ENCODE measurements at regions not wholly inside any gene's neighbourhood (a gene's known extent, or its start where the extent isn't known, plus 50 kb on each side); places are given as distances from the start of the nearest gene placed in this dataset.

DNA sequence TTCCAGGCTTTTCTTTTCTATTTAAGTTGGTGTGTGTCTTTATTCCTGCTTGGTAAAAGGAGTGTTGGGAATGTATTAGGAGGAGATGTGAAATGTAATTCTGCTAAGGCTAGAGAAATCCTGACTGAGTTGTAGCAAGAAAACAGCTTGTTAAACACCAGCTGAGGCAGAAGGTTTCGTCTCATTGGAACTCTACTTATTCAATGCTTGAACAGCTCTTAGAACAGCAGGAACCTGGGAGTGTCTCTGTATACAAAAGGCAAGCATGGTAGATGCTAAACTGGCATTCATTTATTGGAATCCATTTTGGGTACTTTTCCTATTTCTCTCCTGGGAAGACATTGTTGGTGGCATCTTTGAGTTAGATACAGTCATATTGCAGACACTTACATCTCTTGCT lies 280.9 kb downstream of the HRH4 start:
- Mint-ChIP-seq H3K27ac (no peak overlapping the region), H3K9me3 (ENCODE audit: low read depth) (no peaks in the 10 kb centered on the region), H3K4me3 (no peak overlapping the region), H3K4me1 (ENCODE audit: low read depth) (no peaks in the 10 kb centered on the region), H3K27me3 (no peaks in the 10 kb centered on the region), H3K36me3 (no peaks in the 10 kb centered on the region)

DNA sequence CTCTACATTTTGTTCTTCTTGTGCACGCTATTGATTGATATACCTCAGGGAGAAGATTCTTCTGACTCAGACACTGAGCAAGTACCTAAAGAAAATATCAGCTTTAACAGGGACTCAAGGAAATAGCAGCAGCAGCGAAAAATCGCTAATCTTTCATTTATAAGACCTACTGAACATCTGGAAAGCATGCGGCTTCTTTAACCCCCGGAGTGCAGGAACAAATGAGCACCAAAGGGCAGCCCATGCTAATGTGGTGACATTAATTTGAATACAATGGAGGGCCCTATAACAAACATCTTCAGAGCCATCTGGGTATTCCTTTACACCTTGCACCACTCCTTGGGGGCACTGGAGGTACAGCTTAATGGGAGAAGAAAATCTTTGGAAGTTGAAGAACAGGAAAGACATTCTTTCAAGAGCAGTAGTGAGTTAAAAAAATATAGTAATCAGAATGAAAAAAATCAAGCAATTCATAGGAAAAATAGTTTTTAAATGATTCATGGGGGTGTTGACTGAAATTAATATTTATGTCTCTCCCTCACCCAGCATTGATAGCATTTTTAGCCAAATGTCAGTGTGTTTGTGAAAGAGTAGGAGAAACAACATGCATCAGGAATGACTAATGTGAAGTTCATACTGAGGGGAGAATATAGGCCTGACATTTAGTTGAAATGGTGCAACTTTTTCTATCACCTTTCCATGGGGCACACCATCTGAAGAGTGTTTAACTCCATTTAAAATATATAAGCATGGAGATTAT lies 281.7 kb downstream of the HRH4 start:
- H3K27ac Mint-ChIP-seq, result no peak overlapping the region
- H3K4me1 Mint-ChIP-seq (ENCODE audit: low read depth), result no peaks in the 10 kb centered on the region
- H3K36me3 Mint-ChIP-seq, result no peaks in the 10 kb centered on the region
- H3K27me3 Mint-ChIP-seq, result no peaks in the 10 kb centered on the region
- H3K4me3 Mint-ChIP-seq, result no peak overlapping the region
- no peaks in the 10 kb centered on the region for H3K9me3 Mint-ChIP-seq (ENCODE audit: low read depth)

DNA sequence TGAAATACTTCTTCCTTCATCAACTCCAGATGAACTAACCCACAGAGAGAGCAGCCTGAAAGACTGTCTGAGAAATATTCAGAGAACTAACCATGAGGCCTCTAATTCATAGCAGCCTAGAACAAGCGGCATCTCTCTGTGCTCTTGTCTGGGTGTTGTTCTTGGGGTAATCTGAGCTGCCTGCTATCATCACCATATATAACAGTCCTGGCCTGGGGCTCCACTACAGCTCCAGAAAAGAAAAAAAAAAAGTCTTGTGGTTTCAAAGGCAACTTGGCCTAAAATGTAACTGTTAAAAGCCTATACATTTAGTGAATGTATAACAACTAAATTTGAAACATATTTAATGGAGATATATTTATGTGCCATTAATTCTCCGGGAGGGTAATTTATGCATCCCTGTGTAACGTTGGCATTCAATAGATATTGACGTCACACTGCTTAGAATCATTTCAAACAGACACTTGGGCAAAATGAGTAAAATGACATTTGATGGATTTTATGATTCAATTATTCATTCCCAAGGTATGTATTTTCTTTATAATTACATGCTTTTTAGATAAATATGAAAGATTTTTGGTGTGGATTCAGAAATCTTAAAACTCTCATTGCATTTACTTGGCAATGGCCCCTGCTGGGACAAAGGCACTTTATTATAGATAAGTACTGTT lies 294.3 kb downstream of the HRH4 start:
- Mint-ChIP-seq H3K27ac (no peak overlapping the region), H3K36me3 (no peaks in the 10 kb centered on the region), H3K4me3 (no peak overlapping the region), H3K9me3 (ENCODE audit: low read depth) (no peaks in the 10 kb centered on the region), H3K27me3 (peaks cover 9% of the 10 kb centered on the region), H3K4me1 (ENCODE audit: low read depth) (no peaks in the 10 kb centered on the region)

DNA sequence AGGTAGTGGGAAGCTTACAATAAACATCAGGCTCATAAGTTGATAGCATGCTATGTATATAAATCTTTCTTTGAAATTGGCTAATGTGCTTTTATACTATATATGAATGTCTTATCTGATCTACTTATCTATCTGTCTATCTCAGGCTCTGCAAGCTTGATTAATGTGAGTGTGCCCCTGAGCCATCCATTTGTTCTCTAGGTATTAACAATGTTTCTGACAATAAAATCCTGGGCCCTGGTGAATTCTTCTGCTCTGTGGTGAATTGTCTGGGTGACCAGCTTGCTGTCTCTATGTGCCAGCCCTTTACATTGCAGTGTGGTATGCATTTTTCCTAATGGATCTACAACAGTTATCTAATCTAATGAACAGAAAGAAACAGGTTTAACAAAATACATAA lies 295.9 kb downstream of the HRH4 start:
- Mint-ChIP-seq H3K36me3 (no peaks in the 10 kb centered on the region), H3K4me1 (ENCODE audit: low read depth) (no peaks in the 10 kb centered on the region), H3K9me3 (ENCODE audit: low read depth) (no peaks in the 10 kb centered on the region), H3K27ac (no peak overlapping the region), H3K27me3 (peaks cover 7% of the 10 kb centered on the region), H3K4me3 (no peak overlapping the region)

GRCh38 chr18:24757134-24757533 lies 296.7 kb downstream of the HRH4 start:
- H3K4me3 Mint-ChIP-seq, result no peak overlapping the region
- no peaks in the 10 kb centered on the region for H3K4me1 Mint-ChIP-seq (ENCODE audit: low read depth)
- H3K27ac Mint-ChIP-seq, result no peak overlapping the region
- H3K9me3 Mint-ChIP-seq (ENCODE audit: low read depth), result no peaks in the 10 kb centered on the region
- H3K36me3 Mint-ChIP-seq, result no peaks in the 10 kb centered on the region
- peaks cover 7% of the 10 kb centered on the region for H3K27me3 Mint-ChIP-seq

- Mint-ChIP-seq H3K27me3 (no peaks in the 10 kb centered on the region), H3K9me3 (ENCODE audit: low read depth) (no peaks in the 10 kb centered on the region), H3K4me1 (ENCODE audit: low read depth) (no peaks in the 10 kb centered on the region)
These were observed 301.3 kb downstream of the HRH4 start for GRCh38 chr18:24761765-24762164.

DNA sequence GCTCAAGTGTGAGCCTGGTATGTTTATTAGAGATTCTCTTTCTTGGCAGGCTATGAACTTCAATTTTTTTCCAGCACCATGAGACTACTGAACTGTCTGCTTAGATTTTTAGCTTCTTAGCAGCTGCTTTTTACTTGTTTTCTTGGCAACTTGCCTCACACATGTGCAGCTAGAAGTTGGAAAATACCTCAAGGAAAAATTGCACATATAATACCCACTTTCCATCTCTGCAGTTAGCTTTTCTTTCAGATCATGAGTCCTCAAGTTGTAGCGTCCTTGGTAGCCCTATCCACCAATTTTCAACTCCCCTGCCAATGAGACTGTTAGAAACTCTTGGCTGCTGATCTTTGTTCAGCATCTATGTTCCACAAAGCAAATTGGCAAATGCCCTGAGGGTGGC lies 302.1 kb downstream of the HRH4 start:
- no peaks in the 10 kb centered on the region for H3K9me3 Mint-ChIP-seq (ENCODE audit: low read depth)
- no peak overlapping the region for H3K4me3 Mint-ChIP-seq
- no peaks in the 10 kb centered on the region for H3K36me3 Mint-ChIP-seq
- no peak overlapping the region for H3K27ac Mint-ChIP-seq
- no peaks in the 10 kb centered on the region for H3K4me1 Mint-ChIP-seq (ENCODE audit: low read depth)
- no peaks in the 10 kb centered on the region for H3K27me3 Mint-ChIP-seq

More at GRCh38 chr18:24761765-24762164, 301.3 kb downstream of the HRH4 start:
- Mint-ChIP-seq H3K4me3 (no peak overlapping the region), H3K27ac (no peak overlapping the region), H3K36me3 (no peaks in the 10 kb centered on the region)

DNA sequence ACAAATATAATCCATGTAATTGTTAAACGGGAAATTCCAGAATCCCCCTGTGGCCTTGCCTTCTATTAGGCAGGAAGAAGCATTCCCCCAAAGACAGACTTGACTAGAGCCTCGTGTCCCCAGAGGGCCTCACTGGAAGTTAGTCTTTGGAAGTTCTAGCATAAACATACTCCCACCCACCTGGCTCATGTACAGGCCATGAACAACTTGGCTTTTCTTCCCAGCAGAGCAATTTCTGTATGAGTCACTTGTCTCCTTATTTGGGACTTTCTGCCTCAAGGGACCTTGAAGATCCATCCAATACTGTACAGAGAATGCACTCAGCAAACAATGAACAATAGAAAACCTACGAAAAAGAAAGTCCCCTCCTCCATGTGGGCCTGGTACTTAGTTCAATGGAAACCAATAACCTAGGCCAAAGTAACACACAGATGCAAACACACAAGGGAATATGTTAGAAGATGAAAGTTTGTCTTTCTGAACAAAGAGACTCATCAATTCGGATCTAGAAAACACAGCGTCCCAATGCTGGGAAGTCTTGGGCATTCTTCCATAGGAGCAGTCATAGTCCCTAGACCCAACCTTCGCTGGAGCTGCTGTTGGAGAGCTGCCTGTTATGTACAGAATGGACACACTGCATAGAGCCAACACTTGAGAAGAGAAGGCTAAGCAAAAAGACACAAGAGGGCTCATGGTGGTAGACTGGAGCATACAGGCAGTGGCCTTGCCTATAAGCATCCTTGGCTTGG lies 303.5 kb downstream of the HRH4 start:
- H3K36me3 Mint-ChIP-seq, result no peaks in the 10 kb centered on the region
- no peaks in the 10 kb centered on the region for H3K27me3 Mint-ChIP-seq
- no peaks in the 10 kb centered on the region for H3K4me1 Mint-ChIP-seq (ENCODE audit: low read depth)
- no peak overlapping the region for H3K27ac Mint-ChIP-seq
- H3K9me3 Mint-ChIP-seq (ENCODE audit: low read depth), result no peaks in the 10 kb centered on the region
- no peak overlapping the region for H3K4me3 Mint-ChIP-seq

DNA sequence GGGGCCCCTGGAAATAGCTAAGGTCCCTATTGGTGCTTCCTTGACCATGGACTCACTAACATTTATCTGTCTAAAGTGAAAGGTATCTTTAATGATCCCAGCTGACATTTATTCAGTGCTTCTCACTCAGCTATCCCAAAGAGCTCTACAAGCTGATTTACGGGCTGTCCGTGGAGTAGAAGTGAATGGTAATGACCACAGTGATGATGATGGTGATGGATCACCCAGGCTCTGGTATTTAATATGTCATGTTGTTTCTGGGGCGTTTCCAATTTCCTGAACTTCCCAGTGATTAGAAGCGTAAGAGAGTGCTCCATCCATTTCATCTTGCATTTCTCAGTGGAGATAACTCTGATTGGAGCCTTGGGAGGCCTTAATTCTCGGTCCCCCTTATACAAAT lies 304.3 kb downstream of the HRH4 start:
- H3K9me3 Mint-ChIP-seq (ENCODE audit: low read depth), result no peaks in the 10 kb centered on the region
- no peaks in the 10 kb centered on the region for H3K4me1 Mint-ChIP-seq (ENCODE audit: low read depth)
- no peaks in the 10 kb centered on the region for H3K36me3 Mint-ChIP-seq
- peaks cover 4% of the 10 kb centered on the region for H3K27me3 Mint-ChIP-seq
- no peak overlapping the region for H3K4me3 Mint-ChIP-seq
- no peak overlapping the region for H3K27ac Mint-ChIP-seq

- H3K27me3 Mint-ChIP-seq, result peaks cover 9% of the 10 kb centered on the region
- no peak overlapping the region for H3K4me3 Mint-ChIP-seq
- H3K9me3 Mint-ChIP-seq (ENCODE audit: low read depth), result no peaks in the 10 kb centered on the region
- no peak overlapping the region for H3K27ac Mint-ChIP-seq
- H3K36me3 Mint-ChIP-seq, result no peaks in the 10 kb centered on the region
- no peaks in the 10 kb centered on the region for H3K4me1 Mint-ChIP-seq (ENCODE audit: low read depth)
These were observed 305.9 kb downstream of the HRH4 start for GRCh38 chr18:24766376-24766775.

- no peak overlapping the region for H3K4me3 Mint-ChIP-seq
- no peak overlapping the region for H3K27ac Mint-ChIP-seq
- no peaks in the 10 kb centered on the region for H3K9me3 Mint-ChIP-seq (ENCODE audit: low read depth)
- H3K27me3 Mint-ChIP-seq, result peaks cover 10% of the 10 kb centered on the region
- H3K4me1 Mint-ChIP-seq (ENCODE audit: low read depth), result no peaks in the 10 kb centered on the region
- H3K36me3 Mint-ChIP-seq, result no peaks in the 10 kb centered on the region
These were observed 310.0 kb downstream of the HRH4 start for GRCh38 chr18:24770311-24771024.

DNA sequence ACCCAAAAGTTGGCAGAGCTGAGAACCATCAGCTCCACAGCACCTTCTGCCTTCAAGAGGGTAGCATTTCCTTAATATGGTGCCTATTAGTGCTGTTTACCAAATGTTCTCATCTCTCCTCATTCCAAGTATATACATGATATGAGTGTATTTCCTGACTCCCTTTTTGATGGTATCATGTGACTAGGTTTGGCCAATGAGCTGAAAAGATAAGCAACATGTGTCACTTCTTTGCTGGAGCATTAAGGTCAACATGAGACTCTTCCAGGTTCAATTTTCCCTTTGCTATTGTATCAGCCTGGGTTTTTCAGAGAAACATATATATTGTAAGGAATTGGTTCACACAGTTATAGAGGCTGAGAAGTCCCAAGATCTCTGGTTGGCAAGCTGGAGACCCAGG lies 310.9 kb downstream of the HRH4 start:
- no peak overlapping the region for H3K4me3 Mint-ChIP-seq

GRCh38 chr18:24773101-24773500 lies 312.7 kb downstream of the HRH4 start:
- Mint-ChIP-seq H3K4me3 (no peak overlapping the region), H3K4me1 (ENCODE audit: low read depth) (no peaks in the 10 kb centered on the region), H3K9me3 (ENCODE audit: low read depth) (no peaks in the 10 kb centered on the region), H3K36me3 (no peaks in the 10 kb centered on the region), H3K27me3 (peaks cover 10% of the 10 kb centered on the region), H3K27ac (no peak overlapping the region)

More for the DNA sequence above, 310.9 kb downstream of the HRH4 start:
- peaks cover 10% of the 10 kb centered on the region for H3K27me3 Mint-ChIP-seq
- no peaks in the 10 kb centered on the region for H3K9me3 Mint-ChIP-seq (ENCODE audit: low read depth)
- H3K27ac Mint-ChIP-seq, result no peak overlapping the region
- no peaks in the 10 kb centered on the region for H3K4me1 Mint-ChIP-seq (ENCODE audit: low read depth)
- H3K36me3 Mint-ChIP-seq, result no peaks in the 10 kb centered on the region

- H3K9me3 Mint-ChIP-seq (ENCODE audit: low read depth), result no peaks in the 10 kb centered on the region
- H3K4me1 Mint-ChIP-seq (ENCODE audit: low read depth), result no peaks in the 10 kb centered on the region
- no peak overlapping the region for H3K27ac Mint-ChIP-seq
- peaks cover 1% of the 10 kb centered on the region for H3K27me3 Mint-ChIP-seq
- no peak overlapping the region for H3K4me3 Mint-ChIP-seq
- H3K36me3 Mint-ChIP-seq, result no peaks in the 10 kb centered on the region
These were observed 315.6 kb downstream of the HRH4 start for GRCh38 chr18:24776019-24776418.
